GM23338 (cell line): ENCODE measurements at regions not wholly inside any gene's neighbourhood (a gene's known extent, or its start where the extent isn't known, plus 50 kb on each side); places are given as distances from the start of the nearest gene placed in this dataset.

ENCODE experiments used
- EZH2 ChIP-seq: fragments of 200-600 bp; sonication (generic); IDR thresholded peaks from one replicate; pipeline ENCODE4 v1.8.0; 2017; ENCODE audit warnings: antibody characterized with exemption, mild to moderate bottlenecking, low read depth; ENCODE audit not compliant: unreplicated experiment
- EZH2phosphoT487 ChIP-seq: fragments of 200-600 bp; sonication (generic); IDR thresholded peaks from one replicate; pipeline ENCODE4 v1.8.1; 2018; ENCODE audit warnings: antibody characterized with exemption; ENCODE audit not compliant: unreplicated experiment
- JUNB ChIP-seq: IDR thresholded peaks from one replicate; pipeline ENCODE4 v1.6.1; 2016; ENCODE audit warnings: antibody characterized with exemption; ENCODE audit not compliant: unreplicated experiment
- NANOG ChIP-seq: IDR thresholded peaks from 2 replicates; pipeline ENCODE4 v1.6.1; 2016; ENCODE audit warnings: antibody characterized with exemption, borderline replicate concordance
- POLR2AphosphoS5 ChIP-seq: IDR thresholded peaks from 2 replicates; pipeline ENCODE4 v1.6.1; 2016; ENCODE audit warnings: antibody characterized with exemption, low read depth
- ZNF114 ChIP-seq: fragments of 250-450 bp; sonication (Bioruptor Pico); IDR thresholded peaks from 2 replicates; pipeline ENCODE4 v1.5.0; 2020; ENCODE audit warnings: mild to moderate bottlenecking, moderate library complexity
- TF ChIP-seq, protein P1 (sequence below), 2 experiments: fragments of 200-600 bp in 1 of 2; sonication (generic) in 1 of 2; conservative IDR thresholded peaks; 2 replicates each; pipeline versions ENCODE4 v1.5.1 to v1.6.1; 2016 to 2017; ENCODE audit warnings: antibody characterized with exemption in 2 of 2, low read depth in 2 of 2, mild to moderate bottlenecking in 2 of 2, moderate library complexity in 1 of 2
- TF ChIP-seq, protein P2 (sequence below): IDR thresholded peaks from 2 replicates; pipeline ENCODE4 v1.6.1; 2016; ENCODE audit warnings: antibody characterized with exemption

DNA sequence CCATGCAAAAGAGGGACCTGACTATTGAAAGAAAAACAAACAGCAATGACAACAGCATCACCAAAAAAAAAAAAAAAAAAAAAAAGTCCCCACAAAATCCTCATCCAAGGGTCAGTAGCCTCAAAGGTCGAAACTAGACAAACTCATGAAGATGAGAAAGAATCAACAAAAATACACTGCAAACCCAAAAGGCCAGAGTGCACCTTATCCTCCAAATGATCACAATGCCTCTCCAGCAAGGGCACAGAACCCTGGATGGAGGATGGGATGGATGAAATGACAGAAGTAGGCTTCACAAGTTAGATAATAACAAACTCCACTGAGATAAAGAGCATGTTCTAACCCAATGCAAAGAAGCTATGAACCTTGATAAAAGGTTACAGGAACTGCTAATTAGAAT is 250.4 kb upstream of the GRAMD2B start:
- TF ChIP-seq, protein P1, sequence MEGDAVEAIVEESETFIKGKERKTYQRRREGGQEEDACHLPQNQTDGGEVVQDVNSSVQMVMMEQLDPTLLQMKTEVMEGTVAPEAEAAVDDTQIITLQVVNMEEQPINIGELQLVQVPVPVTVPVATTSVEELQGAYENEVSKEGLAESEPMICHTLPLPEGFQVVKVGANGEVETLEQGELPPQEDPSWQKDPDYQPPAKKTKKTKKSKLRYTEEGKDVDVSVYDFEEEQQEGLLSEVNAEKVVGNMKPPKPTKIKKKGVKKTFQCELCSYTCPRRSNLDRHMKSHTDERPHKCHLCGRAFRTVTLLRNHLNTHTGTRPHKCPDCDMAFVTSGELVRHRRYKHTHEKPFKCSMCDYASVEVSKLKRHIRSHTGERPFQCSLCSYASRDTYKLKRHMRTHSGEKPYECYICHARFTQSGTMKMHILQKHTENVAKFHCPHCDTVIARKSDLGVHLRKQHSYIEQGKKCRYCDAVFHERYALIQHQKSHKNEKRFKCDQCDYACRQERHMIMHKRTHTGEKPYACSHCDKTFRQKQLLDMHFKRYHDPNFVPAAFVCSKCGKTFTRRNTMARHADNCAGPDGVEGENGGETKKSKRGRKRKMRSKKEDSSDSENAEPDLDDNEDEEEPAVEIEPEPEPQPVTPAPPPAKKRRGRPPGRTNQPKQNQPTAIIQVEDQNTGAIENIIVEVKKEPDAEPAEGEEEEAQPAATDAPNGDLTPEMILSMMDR (conservative IDR thresholded peaks at IDR 0.05; ENCODE audit: low read depth in 2 of 2) = no peak
- TF ChIP-seq JUNB (no peak), ZNF114 (no peak), NANOG (no peak), EZH2phosphoT487 (no peak), EZH2 (no peak), POLR2AphosphoS5 (no peak)
- TF ChIP-seq, protein P2, sequence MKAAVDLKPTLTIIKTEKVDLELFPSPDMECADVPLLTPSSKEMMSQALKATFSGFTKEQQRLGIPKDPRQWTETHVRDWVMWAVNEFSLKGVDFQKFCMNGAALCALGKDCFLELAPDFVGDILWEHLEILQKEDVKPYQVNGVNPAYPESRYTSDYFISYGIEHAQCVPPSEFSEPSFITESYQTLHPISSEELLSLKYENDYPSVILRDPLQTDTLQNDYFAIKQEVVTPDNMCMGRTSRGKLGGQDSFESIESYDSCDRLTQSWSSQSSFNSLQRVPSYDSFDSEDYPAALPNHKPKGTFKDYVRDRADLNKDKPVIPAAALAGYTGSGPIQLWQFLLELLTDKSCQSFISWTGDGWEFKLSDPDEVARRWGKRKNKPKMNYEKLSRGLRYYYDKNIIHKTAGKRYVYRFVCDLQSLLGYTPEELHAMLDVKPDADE = no peak
